ENCODE measurements at regions not wholly inside any gene's neighbourhood (a gene's known extent, or its start where the extent isn't known, plus 50 kb on each side); places are given as distances from the start of the nearest gene placed in this dataset.

GRCh38 chr5:71809446-71809845 lies 90.4 kb downstream of the CARTPT start:
- TF ChIP-seq POLR2A (IDR thresholded peaks at IDR 0.05; ENCODE audit: low read length) (no peak), GATA1 (IDR thresholded peaks at IDR 0.05; ENCODE audit: low read depth, low read length) (no peak)
